ENCODE measurements at regions not wholly inside any gene's neighbourhood (a gene's known extent, or its start where the extent isn't known, plus 50 kb on each side); places are given as distances from the start of the nearest gene placed in this dataset.

DNA sequence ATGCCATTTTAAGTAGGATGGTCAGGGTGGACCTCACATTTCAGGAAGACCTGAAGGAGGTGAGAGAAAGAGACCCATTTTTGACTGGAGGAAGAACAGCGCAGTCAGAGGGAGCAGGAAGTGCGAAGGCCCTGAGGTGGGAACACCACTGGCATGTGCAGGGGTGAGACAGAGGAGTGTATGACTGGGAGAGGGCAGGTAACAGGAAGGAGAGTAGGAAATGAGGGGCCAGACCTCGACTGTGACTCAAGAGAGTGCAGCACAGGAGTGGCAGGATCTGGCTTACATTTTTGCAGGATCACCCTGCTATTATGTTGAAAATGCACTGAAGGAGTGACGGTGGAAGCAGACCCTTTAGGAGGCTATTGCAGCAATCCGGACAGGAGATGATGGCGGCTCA is 117.7 kb upstream of the CDYL start:
- no peak for TF ChIP-seq POLR2AphosphoS5 (IDR thresholded peaks at IDR 0.05)
- Histone ChIP-seq H3K4me1 (peaks cover 0 to 7% (median 3%) of the 10 kb centered on the region in 4 donors), H3K9me3 (no peaks in the 10 kb centered on the region), H3K4me3 (no peak overlapping the region), H3K27me3 (no peaks in the 10 kb centered on the region), H3K27ac (no peak overlapping the region), H3K36me3 (no peaks in the 10 kb centered on the region)
- intact Hi-C loops (cut with DNase I), result no loop called here
- no peak for DNase-seq
- 74 to 85% methylated on average over 6 of the region's 6 CpGs for WGBS, 2 donors

DNA sequence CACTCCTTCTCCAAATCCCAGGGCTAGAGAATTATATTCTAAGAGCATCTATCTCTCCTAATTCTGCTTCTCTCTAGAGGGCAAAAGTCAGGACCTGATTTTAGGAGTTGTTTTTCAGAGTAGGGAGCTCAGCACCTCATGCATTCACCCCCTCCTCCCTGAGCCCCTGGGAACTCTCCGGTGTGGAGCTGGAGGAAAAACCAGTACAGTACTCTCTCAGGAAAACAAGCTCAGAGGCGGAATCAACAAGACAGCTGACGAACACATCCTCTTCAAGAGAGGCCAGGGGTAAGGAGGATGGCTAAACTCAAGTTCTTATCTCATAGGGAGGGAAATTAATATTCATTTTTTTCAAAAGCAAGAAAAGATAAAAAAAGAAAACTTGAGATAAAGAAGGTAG is 120.1 kb upstream of the CDYL start:
- H3K9me3 ChIP-seq, result no peaks in the 10 kb centered on the region
- H3K4me1 ChIP-seq, result peaks cover 0 to 7% (median 2%) of the 10 kb centered on the region in 4 donors
- no peak overlapping the region for H3K27ac ChIP-seq
- no peaks in the 10 kb centered on the region for H3K27me3 ChIP-seq
- 78 to 90% methylated on average over 3 of the region's 3 CpGs for WGBS, 2 donors
- H3K4me3 ChIP-seq, result no peak overlapping the region
- intact Hi-C loops (cut with DNase I), result no loop called here
- TF ChIP-seq EP300 (IDR thresholded peaks at IDR 0.05) (no peak), POLR2AphosphoS5 (IDR thresholded peaks at IDR 0.05) (no peak), POLR2A (IDR thresholded peaks at IDR 0.05) (no peak)
- TF ChIP-seq, protein P1, sequence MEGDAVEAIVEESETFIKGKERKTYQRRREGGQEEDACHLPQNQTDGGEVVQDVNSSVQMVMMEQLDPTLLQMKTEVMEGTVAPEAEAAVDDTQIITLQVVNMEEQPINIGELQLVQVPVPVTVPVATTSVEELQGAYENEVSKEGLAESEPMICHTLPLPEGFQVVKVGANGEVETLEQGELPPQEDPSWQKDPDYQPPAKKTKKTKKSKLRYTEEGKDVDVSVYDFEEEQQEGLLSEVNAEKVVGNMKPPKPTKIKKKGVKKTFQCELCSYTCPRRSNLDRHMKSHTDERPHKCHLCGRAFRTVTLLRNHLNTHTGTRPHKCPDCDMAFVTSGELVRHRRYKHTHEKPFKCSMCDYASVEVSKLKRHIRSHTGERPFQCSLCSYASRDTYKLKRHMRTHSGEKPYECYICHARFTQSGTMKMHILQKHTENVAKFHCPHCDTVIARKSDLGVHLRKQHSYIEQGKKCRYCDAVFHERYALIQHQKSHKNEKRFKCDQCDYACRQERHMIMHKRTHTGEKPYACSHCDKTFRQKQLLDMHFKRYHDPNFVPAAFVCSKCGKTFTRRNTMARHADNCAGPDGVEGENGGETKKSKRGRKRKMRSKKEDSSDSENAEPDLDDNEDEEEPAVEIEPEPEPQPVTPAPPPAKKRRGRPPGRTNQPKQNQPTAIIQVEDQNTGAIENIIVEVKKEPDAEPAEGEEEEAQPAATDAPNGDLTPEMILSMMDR (IDR thresholded peaks at IDR 0.05), result no peak
- H3K36me3 ChIP-seq, result no peaks in the 10 kb centered on the region
- DNase-seq, result no peak

DNA sequence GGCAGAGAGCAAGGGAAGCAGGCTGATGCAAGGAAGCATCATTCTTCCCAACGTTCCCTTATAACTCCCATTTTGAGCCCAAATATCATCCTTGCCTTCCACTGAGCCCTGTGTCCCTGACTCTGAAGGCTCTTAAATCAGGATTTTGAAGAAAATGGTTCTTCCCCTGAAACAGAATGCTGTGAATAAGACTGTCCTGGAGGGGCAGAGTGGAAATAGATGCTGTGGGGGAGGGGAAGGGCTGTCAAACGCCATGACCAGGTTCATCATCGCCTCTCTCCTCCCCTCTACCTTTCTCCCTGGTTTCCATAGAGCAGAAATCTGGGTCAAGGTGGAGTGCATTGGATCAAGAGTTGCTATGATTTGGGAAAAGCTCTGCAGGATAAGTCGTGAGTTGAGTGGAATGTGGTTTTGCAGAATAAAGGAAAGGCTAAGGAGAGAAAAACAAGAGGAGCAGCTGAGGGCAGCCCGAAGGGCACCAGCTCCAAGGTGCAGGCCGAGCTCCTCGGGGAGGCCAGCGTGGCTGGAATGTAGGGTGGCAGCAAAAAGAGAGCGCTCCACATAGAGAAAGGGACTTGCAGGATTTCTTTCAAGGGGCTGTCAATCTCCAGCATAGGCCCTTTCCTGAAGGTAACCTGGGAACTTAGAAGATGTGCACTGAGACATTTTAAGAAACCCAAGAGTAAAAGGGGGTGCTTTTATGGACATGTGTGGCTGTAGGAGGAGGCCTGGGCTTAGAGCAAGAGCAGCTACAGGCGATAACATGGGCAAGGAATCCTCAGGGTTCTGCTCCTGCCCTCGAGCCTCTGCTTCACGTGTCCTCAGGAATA is 120.8 kb upstream of the CDYL start:
- TF ChIP-seq, protein P1 (IDR thresholded peaks at IDR 0.05), result no peak
- TF ChIP-seq POLR2AphosphoS5 (IDR thresholded peaks at IDR 0.05) (no peak), POLR2A (IDR thresholded peaks at IDR 0.05) (no peak), EP300 (IDR thresholded peaks at IDR 0.05) (no peak)
- no peak for DNase-seq

DNA sequence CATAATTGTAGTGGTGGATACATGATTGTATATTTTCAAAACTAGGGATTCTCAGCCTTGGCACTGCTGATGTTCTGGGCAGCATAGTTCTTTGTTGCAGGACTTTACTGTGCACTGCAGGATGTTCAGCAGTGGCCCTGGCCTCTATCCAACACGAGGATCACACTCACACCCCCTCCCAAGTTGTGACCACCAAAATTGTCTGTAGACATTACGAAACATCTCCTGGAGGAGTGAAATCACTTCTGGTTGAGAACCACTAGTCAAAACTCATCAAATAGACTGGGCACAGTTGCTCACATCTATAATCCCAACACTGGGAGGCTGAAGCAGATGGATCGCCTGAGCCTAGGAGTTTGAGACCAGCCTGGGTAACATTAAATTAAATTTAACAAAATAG is 123.1 kb upstream of the CDYL start:
- no peaks in the 10 kb centered on the region for H3K27me3 ChIP-seq
- H3K27ac ChIP-seq, result no peak overlapping the region
- DNase-seq, result no peak
- no peaks in the 10 kb centered on the region for H3K9me3 ChIP-seq
- intact Hi-C loops (cut with DNase I), result no loop called here
- H3K4me3 ChIP-seq, result no peak overlapping the region
- no peaks in the 10 kb centered on the region for H3K4me1 ChIP-seq
- H3K36me3 ChIP-seq, result no peaks in the 10 kb centered on the region
- TF ChIP-seq POLR2A (IDR thresholded peaks at IDR 0.05) (no peak), EP300 (IDR thresholded peaks at IDR 0.05) (no peak), POLR2AphosphoS5 (IDR thresholded peaks at IDR 0.05) (no peak)
- TF ChIP-seq, protein P1 (IDR thresholded peaks at IDR 0.05), result no peak
- WGBS, 2 donors, result 82 to 84% methylated on average over 3 of the region's 3 CpGs

More for the DNA sequence above, 120.8 kb upstream of the CDYL start:
- WGBS, 2 donors, result 80 to 82% methylated on average over 12 of the region's 12 CpGs
- Histone ChIP-seq H3K9me3 (no peaks in the 10 kb centered on the region), H3K4me1 (no peaks in the 10 kb centered on the region), H3K4me3 (no peak overlapping the region), H3K27me3 (no peaks in the 10 kb centered on the region), H3K36me3 (no peaks in the 10 kb centered on the region), H3K27ac (no peak overlapping the region)
- intact Hi-C loops (cut with DNase I), result no loop called here

DNA sequence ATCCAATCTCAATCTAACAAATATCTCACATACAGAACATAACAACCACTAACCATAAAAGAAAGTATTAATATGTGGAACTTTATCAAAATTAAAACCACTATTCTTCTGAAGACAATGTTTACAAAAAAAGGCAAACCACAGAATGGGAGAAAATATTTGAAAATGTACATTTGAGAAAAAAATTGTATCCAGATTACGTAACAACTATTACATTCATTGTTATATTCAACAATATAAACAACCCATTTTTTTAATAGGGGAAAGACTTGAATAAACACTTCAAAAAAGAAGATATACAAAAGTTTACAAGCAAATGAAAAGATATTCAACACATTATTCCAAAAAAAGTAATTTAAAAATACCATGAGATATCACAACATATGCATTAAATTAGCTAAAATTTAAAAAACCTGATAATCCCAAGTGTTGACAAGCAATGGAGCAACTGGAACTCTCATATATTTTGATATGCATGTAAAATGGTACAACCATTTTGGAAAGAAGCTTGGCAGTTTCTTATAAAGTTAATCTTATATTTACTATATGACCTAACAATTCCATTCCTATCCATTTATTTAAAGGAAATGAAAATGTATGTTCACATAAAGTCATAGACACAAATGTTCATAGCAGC is 124.3 kb upstream of the CDYL start:
- Histone ChIP-seq H3K9me3 (no peaks in the 10 kb centered on the region), H3K4me3 (no peak overlapping the region), H3K36me3 (no peaks in the 10 kb centered on the region), H3K4me1 (peaks cover 0 to 10% (median 5%) of the 10 kb centered on the region in 4 donors), H3K27ac (no peak overlapping the region), H3K27me3 (no peaks in the 10 kb centered on the region)
- intact Hi-C loops (cut with DNase I), result no loop called here
- no peak for DNase-seq
- TF ChIP-seq POLR2A (IDR thresholded peaks at IDR 0.05) (no peak), POLR2AphosphoS5 (IDR thresholded peaks at IDR 0.05) (no peak), EP300 (IDR thresholded peaks at IDR 0.05) (no peak)
- TF ChIP-seq, protein P1 (IDR thresholded peaks at IDR 0.05), result no peak
- 93 to 96% methylated on average over 1 of the region's 1 CpG for WGBS, 2 donors

All from sigmoid colon (tissue), 6 donors.